Thoracic aorta (tissue), 2 donors: ENCODE measurements at regions not wholly inside any gene's neighbourhood (a gene's known extent, or its start where the extent isn't known, plus 50 kb on each side); places are given as distances from the start of the nearest gene placed in this dataset.

Experiments
- ATAC-seq: fragments of 150-250 bp; one replicate; pipeline ENCODE4 v1.8.0; 2017; ENCODE audit warnings: low read depth; ENCODE audit not compliant: insufficient number of reproducible peaks, low FRiP score
- DNase-seq: peaks from one replicate; pipeline ENCODE4 v3.0.0-alpha.2; 2020; ENCODE audit warnings: low spot score
- H3K27ac ChIP-seq, 2 donors: fragments of 200-600 bp; sonication (generic); 1 replicate in 1 of 2; 2 replicates in 1 of 2; pipeline ENCODE4 v1.5.1; 2016; ENCODE audit warnings: mild to moderate bottlenecking in 2 of 2, moderate library complexity in 2 of 2
- H3K27me3 ChIP-seq: fragments of 200-600 bp; sonication (generic); replicated peaks from 2 replicates; pipeline ENCODE4 v1.6.0; 2016; ENCODE audit warnings: mild to moderate bottlenecking; ENCODE audit not compliant: insufficient read depth
- H3K36me3 ChIP-seq: fragments of 200-600 bp; sonication (generic); one replicate; pipeline ENCODE4 v1.5.1; 2016
- H3K4me1 ChIP-seq, 2 donors: fragments of 200-600 bp; sonication (generic); 1 replicate in 1 of 2; 2 replicates in 1 of 2; pipeline versions ENCODE4 v1.5.1 to v1.6.0; 2016; ENCODE audit warnings: low read depth in 2 of 2, mild to moderate bottlenecking in 1 of 2; ENCODE audit not compliant: control insufficient read depth in 1 of 2
- H3K4me3 ChIP-seq: fragments of 200-600 bp; sonication (generic); 2 replicates; pipeline ENCODE4 v1.5.1; 2016; ENCODE audit warnings: mild to moderate bottlenecking
- H3K9me3 ChIP-seq: fragments of 200-600 bp; sonication (generic); 2 replicates; pipeline ENCODE4 v1.5.1; 2016
- TF ChIP-seq, protein P1 (sequence below): fragments of 200-600 bp; sonication (generic); IDR thresholded peaks from one replicate; pipeline ENCODE4 v1.5.1; 2019; ENCODE audit warnings: antibody characterized with exemption

DNA sequence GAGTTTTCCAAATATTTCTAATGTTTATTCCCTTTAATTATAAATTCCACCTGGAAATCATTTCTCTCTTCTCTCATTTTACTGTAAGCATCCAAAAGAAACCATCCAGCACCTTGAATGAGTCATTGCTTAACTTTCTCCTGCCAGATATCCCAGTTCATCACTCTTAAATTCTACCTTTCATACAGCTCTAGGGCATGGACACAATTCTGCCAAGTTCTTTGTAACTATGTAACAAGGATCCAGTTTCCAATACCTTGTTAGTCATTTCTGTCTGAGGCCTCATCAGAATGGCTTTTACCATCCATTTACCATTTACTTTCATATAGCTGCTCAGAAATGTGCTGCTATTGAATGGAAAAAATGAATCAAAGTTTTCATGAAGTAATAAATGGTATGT is 455.4 kb upstream of the TENM4 start:
- Histone ChIP-seq H3K36me3 (no peaks in the 10 kb centered on the region), H3K27ac (no peak overlapping the region), H3K27me3 (no peaks in the 10 kb centered on the region), H3K9me3 (no peaks in the 10 kb centered on the region), H3K4me3 (no peak overlapping the region), H3K4me1 (no peaks in the 10 kb centered on the region)
- DNase-seq (no peak), ATAC-seq (no peak)
- TF ChIP-seq, protein P1, sequence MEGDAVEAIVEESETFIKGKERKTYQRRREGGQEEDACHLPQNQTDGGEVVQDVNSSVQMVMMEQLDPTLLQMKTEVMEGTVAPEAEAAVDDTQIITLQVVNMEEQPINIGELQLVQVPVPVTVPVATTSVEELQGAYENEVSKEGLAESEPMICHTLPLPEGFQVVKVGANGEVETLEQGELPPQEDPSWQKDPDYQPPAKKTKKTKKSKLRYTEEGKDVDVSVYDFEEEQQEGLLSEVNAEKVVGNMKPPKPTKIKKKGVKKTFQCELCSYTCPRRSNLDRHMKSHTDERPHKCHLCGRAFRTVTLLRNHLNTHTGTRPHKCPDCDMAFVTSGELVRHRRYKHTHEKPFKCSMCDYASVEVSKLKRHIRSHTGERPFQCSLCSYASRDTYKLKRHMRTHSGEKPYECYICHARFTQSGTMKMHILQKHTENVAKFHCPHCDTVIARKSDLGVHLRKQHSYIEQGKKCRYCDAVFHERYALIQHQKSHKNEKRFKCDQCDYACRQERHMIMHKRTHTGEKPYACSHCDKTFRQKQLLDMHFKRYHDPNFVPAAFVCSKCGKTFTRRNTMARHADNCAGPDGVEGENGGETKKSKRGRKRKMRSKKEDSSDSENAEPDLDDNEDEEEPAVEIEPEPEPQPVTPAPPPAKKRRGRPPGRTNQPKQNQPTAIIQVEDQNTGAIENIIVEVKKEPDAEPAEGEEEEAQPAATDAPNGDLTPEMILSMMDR, result no peak

DNA sequence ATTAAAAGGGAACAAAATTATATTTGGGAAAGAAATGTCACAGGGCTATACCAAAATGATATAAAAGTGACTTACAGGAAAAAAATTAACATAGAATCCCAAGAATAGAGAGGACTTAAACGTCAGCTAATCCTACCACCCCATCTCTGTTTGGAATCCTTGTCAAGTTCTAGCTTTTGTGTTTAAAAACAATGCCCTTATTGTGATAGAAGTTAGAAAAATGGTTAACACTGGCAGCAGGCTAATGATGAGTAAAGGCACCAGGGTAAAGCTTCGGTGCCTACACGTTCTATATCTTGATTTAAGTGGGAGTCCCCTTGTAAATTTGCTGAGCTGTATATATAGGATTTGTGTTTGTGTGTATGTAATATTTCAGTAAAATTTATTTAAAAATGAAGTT is 453.3 kb upstream of the TENM4 start:
- Histone ChIP-seq H3K4me1 (no peaks in the 10 kb centered on the region), H3K9me3 (no peaks in the 10 kb centered on the region), H3K27me3 (no peaks in the 10 kb centered on the region), H3K36me3 (no peaks in the 10 kb centered on the region), H3K27ac (no peak overlapping the region), H3K4me3 (no peak overlapping the region)
- TF ChIP-seq, protein P1, result no peak
- ATAC-seq (no peak), DNase-seq (no peak)

DNA sequence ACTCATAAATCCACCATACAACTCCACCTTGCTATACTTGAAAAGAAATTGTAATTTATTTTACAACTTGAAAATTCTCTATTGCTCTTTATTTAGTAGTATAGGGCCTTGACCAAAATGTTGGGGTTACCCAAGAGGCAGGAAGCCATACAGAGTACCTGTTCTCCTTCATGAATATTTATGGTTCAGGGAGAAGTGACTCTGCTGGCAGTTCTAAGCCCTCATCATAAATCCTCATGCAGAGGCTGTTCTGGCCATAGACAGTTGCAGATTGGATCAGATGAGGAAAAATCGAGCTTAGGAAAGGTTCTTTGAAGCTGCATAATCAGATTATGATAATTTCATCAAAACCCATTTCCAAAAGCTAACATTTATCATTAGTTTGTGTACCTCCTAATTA is 449.4 kb upstream of the TENM4 start:
- TF ChIP-seq, protein P1, result no peak
- no peaks in the 10 kb centered on the region for H3K27me3 ChIP-seq
- no peak overlapping the region for H3K4me3 ChIP-seq
- no peaks in the 10 kb centered on the region for H3K9me3 ChIP-seq
- no peak overlapping the region for H3K27ac ChIP-seq
- DNase-seq (no peak), ATAC-seq (no peak)
- no peaks in the 10 kb centered on the region for H3K36me3 ChIP-seq
- H3K4me1 ChIP-seq, result no peaks in the 10 kb centered on the region

DNA sequence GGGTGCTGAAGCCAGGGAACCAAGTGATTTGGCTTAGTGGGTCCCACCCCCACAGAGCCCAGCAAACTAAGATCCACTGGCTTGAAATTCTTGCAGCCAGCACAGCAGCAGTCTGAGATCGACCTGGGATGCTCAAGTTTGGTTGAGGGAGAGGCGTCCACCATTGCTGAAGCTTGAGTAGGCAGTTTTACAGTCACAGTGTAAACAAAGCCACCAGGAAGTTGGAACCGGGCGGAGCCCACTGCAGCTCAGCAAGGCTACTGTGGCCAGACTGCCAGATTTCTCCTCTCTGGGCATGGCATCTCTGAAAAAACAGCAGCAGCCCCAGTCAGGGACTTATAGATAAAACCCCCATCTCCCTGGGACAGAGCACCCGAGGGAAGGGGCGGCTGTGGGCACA is 424.1 kb upstream of the TENM4 start:
- ATAC-seq (no peak), DNase-seq (no peak)
- H3K27me3 ChIP-seq, result no peaks in the 10 kb centered on the region
- no peaks in the 10 kb centered on the region for H3K9me3 ChIP-seq
- TF ChIP-seq, protein P1, result no peak
- H3K27ac ChIP-seq, result no peak overlapping the region
- no peaks in the 10 kb centered on the region for H3K36me3 ChIP-seq
- no peak overlapping the region for H3K4me3 ChIP-seq
- no peaks in the 10 kb centered on the region for H3K4me1 ChIP-seq

DNA sequence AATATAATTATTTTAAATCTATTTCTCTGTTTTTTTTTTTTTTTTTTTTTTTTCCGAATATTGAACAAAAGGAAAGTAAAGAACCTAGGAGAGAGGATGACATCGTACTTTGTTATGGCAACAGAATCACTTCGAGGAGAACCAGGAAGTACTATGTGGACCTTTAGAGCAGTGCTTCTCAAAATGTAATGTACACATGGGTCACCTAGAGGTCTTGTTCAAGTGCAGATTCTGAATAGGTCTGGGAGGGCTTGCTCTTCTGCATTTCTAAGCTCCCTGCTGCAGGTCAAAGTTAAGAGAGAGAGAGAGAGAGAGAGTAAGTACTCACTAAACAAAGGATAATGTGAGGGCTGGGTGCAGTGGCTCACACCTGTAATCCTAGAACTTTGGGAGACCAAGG is 419.5 kb upstream of the TENM4 start:
- Histone ChIP-seq H3K4me1 (no peaks in the 10 kb centered on the region), H3K36me3 (no peaks in the 10 kb centered on the region), H3K9me3 (no peaks in the 10 kb centered on the region), H3K27me3 (no peaks in the 10 kb centered on the region), H3K4me3 (no peak overlapping the region), H3K27ac (no peak overlapping the region)
- no peak for ATAC-seq
- DNase-seq, result no peak
- TF ChIP-seq, protein P1, result no peak
